ENCODE measurements at regions not wholly inside any gene's neighbourhood (a gene's known extent, or its start where the extent isn't known, plus 50 kb on each side); places are given as distances from the start of the nearest gene placed in this dataset.

DNA sequence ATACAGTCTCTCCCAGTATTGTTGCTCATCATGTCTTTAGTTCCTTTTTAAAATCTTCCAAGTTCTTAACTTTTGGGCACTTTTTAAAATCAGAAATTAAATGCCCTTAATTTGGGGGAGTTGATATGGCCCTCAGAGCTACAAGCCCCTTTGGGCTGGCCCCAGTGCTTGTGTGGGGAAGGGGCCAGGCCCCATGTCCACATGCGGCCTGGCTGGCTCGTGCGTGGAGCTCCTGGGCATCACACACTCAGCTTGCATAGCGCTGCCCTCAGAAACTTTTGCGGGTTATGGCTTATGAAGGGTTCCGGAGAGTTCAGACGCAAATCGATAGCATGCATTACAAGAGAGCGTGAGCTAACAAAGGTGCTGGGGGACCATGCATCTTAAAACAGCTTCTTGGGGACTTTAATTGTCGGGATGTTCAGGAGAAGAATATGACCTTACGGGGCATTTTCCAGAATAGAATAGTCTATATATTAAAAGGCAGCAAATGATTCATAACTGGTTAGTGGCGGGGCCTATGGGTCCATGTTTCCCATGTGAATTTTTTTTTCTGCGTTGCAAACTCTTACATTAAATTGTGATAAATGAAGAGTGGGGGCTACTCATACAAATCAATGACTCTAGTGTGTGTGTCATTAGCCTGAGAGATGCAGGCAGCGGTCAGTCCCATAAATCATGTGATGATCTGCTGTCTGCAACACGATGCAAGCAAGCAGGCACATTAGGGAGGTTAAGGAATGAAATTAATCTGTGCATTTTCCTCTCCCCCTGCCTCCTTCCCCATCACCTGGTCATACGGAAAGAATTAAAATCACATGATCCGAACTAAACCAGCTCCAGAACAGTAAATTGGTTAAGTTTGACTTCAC, 185.8 kb upstream of the TSHZ3 start:
- TF ChIP-seq, protein P1, sequence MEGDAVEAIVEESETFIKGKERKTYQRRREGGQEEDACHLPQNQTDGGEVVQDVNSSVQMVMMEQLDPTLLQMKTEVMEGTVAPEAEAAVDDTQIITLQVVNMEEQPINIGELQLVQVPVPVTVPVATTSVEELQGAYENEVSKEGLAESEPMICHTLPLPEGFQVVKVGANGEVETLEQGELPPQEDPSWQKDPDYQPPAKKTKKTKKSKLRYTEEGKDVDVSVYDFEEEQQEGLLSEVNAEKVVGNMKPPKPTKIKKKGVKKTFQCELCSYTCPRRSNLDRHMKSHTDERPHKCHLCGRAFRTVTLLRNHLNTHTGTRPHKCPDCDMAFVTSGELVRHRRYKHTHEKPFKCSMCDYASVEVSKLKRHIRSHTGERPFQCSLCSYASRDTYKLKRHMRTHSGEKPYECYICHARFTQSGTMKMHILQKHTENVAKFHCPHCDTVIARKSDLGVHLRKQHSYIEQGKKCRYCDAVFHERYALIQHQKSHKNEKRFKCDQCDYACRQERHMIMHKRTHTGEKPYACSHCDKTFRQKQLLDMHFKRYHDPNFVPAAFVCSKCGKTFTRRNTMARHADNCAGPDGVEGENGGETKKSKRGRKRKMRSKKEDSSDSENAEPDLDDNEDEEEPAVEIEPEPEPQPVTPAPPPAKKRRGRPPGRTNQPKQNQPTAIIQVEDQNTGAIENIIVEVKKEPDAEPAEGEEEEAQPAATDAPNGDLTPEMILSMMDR (IDR thresholded peaks at IDR 0.05; ENCODE audit: control extremely low read depth in 1 of 3, insufficient read depth in 1 of 3, low read depth in 1 of 3, low read length in 3 of 3): no peak
- TF ChIP-seq POLR2A (IDR thresholded peaks at IDR 0.05; ENCODE audit: control extremely low read depth in 1 of 2, low read depth in 2 of 2, low read length in 2 of 2) (no peak), SIN3A (conservative IDR thresholded peaks at IDR 0.05 in 1 of 2, IDR thresholded peaks at IDR 0.05 in 1 of 2; ENCODE audit: low read depth in 1 of 2, low read length in 2 of 2) (no peak), TEAD4 (IDR thresholded peaks at IDR 0.05; ENCODE audit: low read depth, low read length) (no peak)
